Heart left ventricle (tissue), 13 donors: ENCODE measurements at regions not wholly inside any gene's neighbourhood (a gene's known extent, or its start where the extent isn't known, plus 50 kb on each side); places are given as distances from the start of the nearest gene placed in this dataset.

Source experiments
- POLR2A ChIP-seq, 2 donors: fragments of 450-650 bp; IDR thresholded peaks; one replicate each; pipeline ENCODE4 v1.6.1; 2017; ENCODE audit warnings: antibody characterized with exemption in 2 of 2, mild to moderate bottlenecking in 2 of 2, moderate library complexity in 2 of 2
- TF ChIP-seq, protein P1 (sequence below), 12 donors: fragments of 200-600 bp; sonication (generic) in 4 of 12; IDR thresholded peaks; one replicate each; pipeline versions ENCODE4 v1.5.0 to v1.8.0; 2018 to 2022; ENCODE audit warnings: antibody characterized with exemption in 12 of 12, mild to moderate bottlenecking in 5 of 12
- donor health status: ischemic (EF 13 %, LVEDD 7.1; RV severe dilation, severe dysfunction).
- donor health status: DM: no; HTN: yes; CAD: no.
- donor health status: DM: no; HTN: no; CAD: no.
- donor health status: ischemic (EF 25% LVEDD 6.9; RV normal size, moderate dysfunction).
- donor health status: ischemic (EF 25% LVEDD 5.7; RV mildly dilated, moderate dysfunction).
- donor health status: ischemic (EF 35%, LVEDD 5.7; RV mildly dilated, moderate dysfunction).
- donor health status: nonischemic (EF 11% LVEDD 7.7; RV severe dilation, severe dysfunction).
- donor health status: DM: yes; HTN: yes; CAD: no.
- donor health status: PGD.
- donor health status: ischemic (EF 29% LVEDD 5.4; RV normal size, mild dysfunction).
- donor health status: nonischemic (EF 23%, LVEDD 6.1; RV moderate dilation, normal function).

DNA sequence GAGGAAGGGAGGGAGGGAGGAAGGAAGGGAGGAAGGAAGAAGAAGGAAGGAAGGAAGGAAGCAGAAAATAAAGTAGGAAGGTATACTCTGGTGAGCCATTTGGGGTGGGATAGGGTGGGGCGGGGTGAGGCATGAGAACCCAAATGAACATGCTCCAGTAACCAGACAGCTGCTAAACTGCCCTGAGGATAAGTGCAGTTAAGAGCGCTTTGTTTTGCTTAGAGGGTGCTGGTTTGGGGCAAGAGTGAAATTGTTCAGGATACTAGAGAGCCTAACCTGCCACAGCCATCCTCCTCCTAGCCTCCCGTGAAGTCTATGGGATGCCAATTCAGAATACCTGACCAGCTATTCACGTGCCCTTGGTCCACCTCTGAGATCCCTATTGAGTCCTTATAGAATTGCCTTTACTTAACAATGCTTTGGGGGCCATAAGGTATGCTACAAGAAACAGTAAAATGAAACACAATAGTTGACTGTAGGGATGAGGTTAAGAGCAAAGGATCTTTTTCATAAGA is 59.0 kb upstream of the ATF3 start:
- TF ChIP-seq, protein P1, sequence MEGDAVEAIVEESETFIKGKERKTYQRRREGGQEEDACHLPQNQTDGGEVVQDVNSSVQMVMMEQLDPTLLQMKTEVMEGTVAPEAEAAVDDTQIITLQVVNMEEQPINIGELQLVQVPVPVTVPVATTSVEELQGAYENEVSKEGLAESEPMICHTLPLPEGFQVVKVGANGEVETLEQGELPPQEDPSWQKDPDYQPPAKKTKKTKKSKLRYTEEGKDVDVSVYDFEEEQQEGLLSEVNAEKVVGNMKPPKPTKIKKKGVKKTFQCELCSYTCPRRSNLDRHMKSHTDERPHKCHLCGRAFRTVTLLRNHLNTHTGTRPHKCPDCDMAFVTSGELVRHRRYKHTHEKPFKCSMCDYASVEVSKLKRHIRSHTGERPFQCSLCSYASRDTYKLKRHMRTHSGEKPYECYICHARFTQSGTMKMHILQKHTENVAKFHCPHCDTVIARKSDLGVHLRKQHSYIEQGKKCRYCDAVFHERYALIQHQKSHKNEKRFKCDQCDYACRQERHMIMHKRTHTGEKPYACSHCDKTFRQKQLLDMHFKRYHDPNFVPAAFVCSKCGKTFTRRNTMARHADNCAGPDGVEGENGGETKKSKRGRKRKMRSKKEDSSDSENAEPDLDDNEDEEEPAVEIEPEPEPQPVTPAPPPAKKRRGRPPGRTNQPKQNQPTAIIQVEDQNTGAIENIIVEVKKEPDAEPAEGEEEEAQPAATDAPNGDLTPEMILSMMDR (IDR thresholded peaks at IDR 0.05): no peak
- TF ChIP-seq POLR2A (IDR thresholded peaks at IDR 0.05): no peak
